OCI-LY7 (cell line): ENCODE measurements at regions not wholly inside any gene's neighbourhood (a gene's known extent, or its start where the extent isn't known, plus 50 kb on each side); places are given as distances from the start of the nearest gene placed in this dataset.

Source experiments
- BruUV-seq: library from RNA; stranded (reverse); fragments of 400-500 nt; replicated peaks from 2 replicates; lab custom pipeline; 2021; lab: Mats Ljungman, UMichigan
- CTCF ChIA-PET: fragments of 300-600 bp; sonication (Branson Sonifier 250); formaldehyde crosslinking; loops from one replicate; lab custom pipeline; 2022; ENCODE audit warnings: antibody characterized with exemption; ENCODE audit not compliant: unreplicated experiment; lab: Charles Lee
- POLR2A ChIA-PET: fragments of 300-600 bp; sonication (Branson Sonifier 250); formaldehyde crosslinking; loops from one replicate; lab custom pipeline; 2022; ENCODE audit warnings: antibody characterized with exemption; lab: Charles Lee
- DNase-seq: peaks from one replicate; pipeline ENCODE4 v3.0.0-alpha.2; 2015; ENCODE audit warnings: low spot score
- H2AFZ ChIP-seq: fragments of 200-600 bp; sonication (generic), shearing (Covaris generic); 2 replicates; pipeline ENCODE4 v1.6.1; 2014; ENCODE audit warnings: mild to moderate bottlenecking, antibody characterized with exemption, low read length, moderate library complexity
- H3K27ac ChIP-seq: fragments of 200-600 bp; sonication (generic); 2 replicates; pipeline ENCODE4 v1.5.1; 2014; ENCODE audit warnings: mixed run types, low read depth, mild to moderate bottlenecking, moderate library complexity, low read length, inconsistent platforms; ENCODE audit not compliant: poor library complexity, severe bottlenecking
- H3K36me3 ChIP-seq: fragments of 200-600 bp; sonication (generic); 2 replicates; pipeline ENCODE4 v1.6.1; 2014; ENCODE audit warnings: mild to moderate bottlenecking, antibody characterized with exemption, low read length, moderate library complexity, mixed read lengths; ENCODE audit not compliant: insufficient read depth
- H3K4me1 ChIP-seq: fragments of 200-600 bp; sonication (generic); 2 replicates; pipeline ENCODE4 v1.5.1; 2014; ENCODE audit warnings: mild to moderate bottlenecking, low read length; ENCODE audit not compliant: insufficient read depth, poor library complexity, severe bottlenecking
- H3K4me2 ChIP-seq: fragments of 200-600 bp; sonication (generic); 2 replicates; pipeline ENCODE4 v1.6.1; 2014; ENCODE audit warnings: mild to moderate bottlenecking, low read length
- H3K4me3 ChIP-seq: fragments of 200-600 bp; sonication (generic); 2 replicates; pipeline ENCODE4 v1.5.1; 2014; ENCODE audit warnings: mild to moderate bottlenecking, low read depth, low read length; ENCODE audit not compliant: poor library complexity, severe bottlenecking
- H3K79me2 ChIP-seq: fragments of 200-600 bp; sonication (generic); 2 replicates; pipeline ENCODE4 v1.6.1; 2016; ENCODE audit warnings: low read depth, mild to moderate bottlenecking, low read length, moderate library complexity, mixed read lengths; ENCODE audit not compliant: insufficient read depth
- H3K9me2 ChIP-seq: fragments of 200-600 bp; sonication (generic); 2 replicates; pipeline ENCODE4 v1.6.1; 2016; ENCODE audit warnings: mild to moderate bottlenecking, low read length, mixed read lengths; ENCODE audit not compliant: insufficient read depth
- H3K9me3 ChIP-seq: fragments of 200-600 bp; sonication (generic); 2 replicates; pipeline ENCODE4 v1.6.1; 2014; ENCODE audit warnings: mild to moderate bottlenecking, mixed run types, low read length, mixed read lengths
- H4K20me1 ChIP-seq: fragments of 200-600 bp; sonication (generic); 2 replicates; pipeline ENCODE4 v1.6.1; 2014; ENCODE audit warnings: mild to moderate bottlenecking, antibody characterized with exemption, low read length, moderate library complexity, mixed read lengths; ENCODE audit not compliant: insufficient read depth
- CTCF ChIP-seq: fragments of 200-600 bp; sonication (generic); conservative IDR thresholded peaks from 2 replicates; pipeline ENCODE4 v1.5.1; 2014; ENCODE audit warnings: mild to moderate bottlenecking, antibody characterized with exemption, low read length, moderate library complexity, mixed read lengths
- EZH2phosphoT487 ChIP-seq: fragments of 200-600 bp; sonication (generic); IDR thresholded peaks from 2 replicates; pipeline ENCODE4 v1.6.1; 2018; ENCODE audit warnings: low read depth, borderline replicate concordance, mild to moderate bottlenecking, mixed run types, antibody characterized with exemption, low read length, moderate library complexity, mixed read lengths
- intact Hi-C: fragments of 100-400 bp; cut with micrococcal nuclease; formaldehyde crosslinking; loops from one replicate; pipeline ENCODE4 v1.10.0; 2022; ENCODE audit not compliant: unreplicated experiment

- no peak for DNase-seq
- Histone ChIP-seq H3K9me2 (no peaks in the 10 kb centered on the region), H3K4me3 (no peak overlapping the region), H3K9me3 (no peaks in the 10 kb centered on the region), H3K79me2 (no peaks in the 10 kb centered on the region), H3K4me2 (no peak overlapping the region), H4K20me1 (no peaks in the 10 kb centered on the region), H2AFZ (no peak overlapping the region), H3K27ac (no peak overlapping the region), H3K4me1 (no peaks in the 10 kb centered on the region), H3K36me3 (no peaks in the 10 kb centered on the region)
- intact Hi-C loops = no loop called here
- TF ChIP-seq EZH2phosphoT487 = no peak
- no peak for TF ChIP-seq CTCF
- no TSS peak for BruUV-seq
- POLR2A ChIA-PET = interaction anchor here (0.6 to 1.4 kb wide), 3 partner anchors 9 to 385 kb away, joined by 3 to 5 read pairs (median 3); no protein-coding TSS in a partner anchor
- CTCF ChIA-PET = no interaction called here
Measured at GRCh38 chr2:8168022-8168717, 513.7 kb upstream of the ID2 start.

GRCh38 chr2:8168876-8169424, 512.9 kb upstream of the ID2 start:
- no peaks in the 10 kb centered on the region for H3K9me2 ChIP-seq
- no peaks in the 10 kb centered on the region for H3K4me1 ChIP-seq
- H2AFZ ChIP-seq = no peak overlapping the region
- no peak for DNase-seq
- intact Hi-C loops = no loop called here
- no peak overlapping the region for H3K27ac ChIP-seq
- CTCF ChIA-PET = no interaction called here
- H3K36me3 ChIP-seq = no peaks in the 10 kb centered on the region
- H3K4me2 ChIP-seq = no peak overlapping the region
- H3K4me3 ChIP-seq = no peak overlapping the region
- no peaks in the 10 kb centered on the region for H3K79me2 ChIP-seq
- no peak for TF ChIP-seq EZH2phosphoT487
- TF ChIP-seq CTCF = no peak
- no peaks in the 10 kb centered on the region for H3K9me3 ChIP-seq
- no peaks in the 10 kb centered on the region for H4K20me1 ChIP-seq
- no TSS peak for BruUV-seq
- POLR2A ChIA-PET = interaction anchor here (0.6 to 1.4 kb wide), 3 partner anchors 8 to 385 kb away, joined by 3 to 5 read pairs (median 3); no protein-coding TSS in a partner anchor

- intact Hi-C loops = no loop called here
- ChIA-PET CTCF (no interaction called here), POLR2A (interaction anchor here (1.4 kb wide), 1 partner anchor 8 kb away, joined by 5 read pairs; no protein-coding TSS in a partner anchor)
- Histone ChIP-seq H3K9me2 (no peaks in the 10 kb centered on the region), H3K4me1 (no peaks in the 10 kb centered on the region), H3K79me2 (no peaks in the 10 kb centered on the region), H4K20me1 (no peaks in the 10 kb centered on the region), H3K4me3 (no peak overlapping the region), H3K36me3 (no peaks in the 10 kb centered on the region), H2AFZ (no peak overlapping the region), H3K4me2 (no peak overlapping the region), H3K27ac (no peak overlapping the region), H3K9me3 (no peaks in the 10 kb centered on the region)
- no peak for TF ChIP-seq CTCF
- BruUV-seq = no TSS peak
- no peak for DNase-seq
Measured at GRCh38 chr2:8169443-8169842, 512.4 kb upstream of the ID2 start.
